GM12891 (cell line): ENCODE measurements at regions not wholly inside any gene's neighbourhood (a gene's known extent, or its start where the extent isn't known, plus 50 kb on each side); places are given as distances from the start of the nearest gene placed in this dataset.

Experiments
- PAX5 ChIP-seq: IDR thresholded peaks from 2 replicates; pipeline ENCODE4 v1.6.1; 2011; ENCODE audit warnings: low read length, moderate library complexity, mild to moderate bottlenecking; ENCODE audit not compliant: insufficient read depth, severe bottlenecking
- POLR2A ChIP-seq: IDR thresholded peaks from 2 replicates; pipeline ENCODE4 v1.6.1; 2011; ENCODE audit warnings: low read depth, low read length, control low read depth
- POLR2AphosphoS5 ChIP-seq: IDR thresholded peaks from 2 replicates; pipeline ENCODE4 v1.6.1; 2011; ENCODE audit warnings: low read depth, low read length, control low read depth
- SPI1 ChIP-seq: IDR thresholded peaks from 2 replicates; pipeline ENCODE4 v1.6.1; 2011; ENCODE audit warnings: low read depth, low read length, control low read depth
- TAF1 ChIP-seq: IDR thresholded peaks from 2 replicates; pipeline ENCODE4 v1.6.1; 2011; ENCODE audit warnings: low read depth, low read length, control low read depth

DNA sequence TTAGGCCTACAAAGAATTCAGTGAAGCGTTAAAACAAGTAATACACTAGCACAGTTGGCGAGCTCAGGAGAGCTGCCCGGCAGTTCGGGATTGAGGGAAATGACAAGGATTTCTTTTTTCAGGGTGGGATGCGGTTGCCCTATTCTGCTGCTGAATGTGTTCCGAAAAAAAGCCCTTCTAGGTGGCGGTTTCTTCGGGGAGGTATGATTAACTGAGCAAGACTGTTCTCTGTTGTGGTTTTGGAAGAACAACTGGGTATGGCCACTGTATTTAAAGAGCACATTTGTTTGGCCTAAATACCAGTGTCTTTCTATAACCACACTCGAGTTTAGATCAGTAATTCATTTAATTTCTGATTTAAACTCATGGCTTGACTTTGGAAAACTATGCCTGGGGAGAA, 459.7 kb upstream of the FAT1 start:
- TF ChIP-seq POLR2A: no peak
- no peak for TF ChIP-seq TAF1
- no peak for TF ChIP-seq POLR2AphosphoS5
- no peak for TF ChIP-seq PAX5
- TF ChIP-seq SPI1: no peak
